HG02885 (cell line): ENCODE measurements at regions not wholly inside any gene's neighbourhood (a gene's known extent, or its start where the extent isn't known, plus 50 kb on each side); places are given as distances from the start of the nearest gene placed in this dataset.
"Not testable (repeated sequence)": the region's sequence is repeated elsewhere in the genome, so short reads cannot be mapped to it uniquely, and the experiment has no call there.

Experiments
- ATAC-seq: cut with Tn5 transposase; IDR thresholded peaks from one replicate; pipeline ENCODE4 v1.9.1; 2021; ENCODE audit warnings: mild to moderate bottlenecking; ENCODE audit not compliant: unreplicated experiment, poor library complexity

- no peak for ATAC-seq
Measured at GRCh38 chr14:31911160-31911559, 165.9 kb upstream of the ARHGAP5 start.

DNA sequence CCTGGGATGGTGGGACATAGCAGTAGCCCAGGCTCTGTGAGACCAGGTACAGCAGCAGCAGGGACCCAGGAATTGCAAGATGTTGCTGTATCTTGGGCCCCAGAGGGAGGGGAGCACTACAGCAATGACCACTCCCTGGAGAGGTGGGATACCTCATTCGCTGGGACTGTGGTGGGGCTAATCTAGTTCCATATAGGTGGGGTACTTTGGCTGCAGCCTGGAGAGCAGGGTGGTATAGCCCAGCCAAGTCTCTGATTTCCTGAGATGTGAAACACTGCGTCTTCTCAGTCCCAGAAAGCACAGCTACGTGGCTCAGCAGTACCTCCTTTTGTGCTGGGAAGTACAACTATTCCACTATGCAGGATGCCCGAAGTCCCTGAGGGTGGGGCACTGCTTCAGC is 163.7 kb upstream of the ARHGAP5 start:
- ATAC-seq: no peak

- not testable (repeated sequence) for ATAC-seq
Measured at GRCh38 chr14:31918289-31918688, 158.8 kb upstream of the ARHGAP5 start.

DNA sequence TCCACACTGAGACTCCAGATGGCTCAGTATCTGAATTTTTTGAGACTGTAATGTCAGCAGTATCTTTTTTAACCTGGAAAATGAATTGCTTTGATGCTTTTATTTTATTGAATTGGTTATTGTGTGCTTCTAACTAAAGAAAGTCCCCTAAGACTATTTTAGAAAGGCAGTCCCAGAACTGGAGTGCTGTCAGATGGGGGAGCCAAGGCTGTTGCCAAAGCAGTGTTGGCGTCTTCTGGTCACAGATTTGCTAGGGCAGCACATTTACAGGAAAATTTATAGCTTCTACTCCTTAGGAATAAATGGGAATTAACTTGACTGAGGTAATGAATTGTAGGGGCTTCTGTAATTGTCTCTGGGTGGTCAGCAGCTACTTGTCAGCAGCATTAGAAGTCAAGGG is 157.1 kb upstream of the ARHGAP5 start:
- no peak for ATAC-seq

DNA sequence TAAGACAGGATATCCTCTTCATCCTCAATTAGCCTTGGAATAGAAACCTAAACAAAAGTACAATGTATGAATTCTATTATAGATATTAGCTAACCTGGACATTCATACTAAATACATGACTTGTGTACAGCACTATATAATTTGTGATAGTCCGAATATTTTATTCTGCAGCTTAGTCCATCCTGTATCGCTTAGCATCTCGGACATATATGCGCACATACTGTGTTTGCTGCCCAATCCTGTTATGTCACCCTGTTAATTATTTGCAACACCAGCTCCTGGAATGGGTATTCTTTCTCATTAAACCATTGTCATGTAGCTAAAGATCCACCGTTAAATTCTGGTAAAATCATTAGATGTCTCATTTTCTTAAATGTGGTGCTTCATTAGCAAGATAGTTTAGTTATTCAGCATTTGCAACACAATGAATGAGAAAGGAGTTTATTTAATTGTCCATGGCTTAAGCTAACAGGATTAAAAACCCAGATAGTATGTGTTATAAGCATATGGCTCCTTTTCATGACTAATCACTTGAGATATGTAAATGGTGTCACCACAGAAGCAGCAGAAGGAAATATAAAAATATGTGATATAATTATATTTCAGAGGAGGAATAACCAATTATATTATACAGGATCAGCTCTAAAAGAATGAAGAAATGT is 156.0 kb upstream of the ARHGAP5 start:
- no peak for ATAC-seq

DNA sequence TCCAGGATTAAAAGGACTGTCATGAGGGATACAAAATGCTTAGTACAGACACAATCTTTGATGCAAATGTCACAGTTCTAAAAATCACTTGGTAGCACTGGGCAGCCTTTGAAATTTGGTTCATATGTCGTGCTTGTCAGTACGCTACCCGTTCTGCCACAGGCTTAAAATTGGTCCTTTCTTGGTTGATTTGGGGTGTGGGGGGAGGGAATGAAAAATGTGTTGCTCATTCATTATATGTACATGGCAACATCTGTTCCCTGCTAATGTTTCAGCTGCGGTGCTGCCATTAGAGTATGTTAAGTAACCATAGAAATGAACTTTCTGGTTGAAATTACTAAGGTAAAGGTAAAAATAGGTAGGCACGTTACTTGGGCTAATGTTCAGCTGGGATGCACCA is 155.4 kb upstream of the ARHGAP5 start:
- ATAC-seq: no peak

GRCh38 chr14:31926123-31926522 is 151.0 kb upstream of the ARHGAP5 start:
- ATAC-seq: peak; percentile 71

DNA sequence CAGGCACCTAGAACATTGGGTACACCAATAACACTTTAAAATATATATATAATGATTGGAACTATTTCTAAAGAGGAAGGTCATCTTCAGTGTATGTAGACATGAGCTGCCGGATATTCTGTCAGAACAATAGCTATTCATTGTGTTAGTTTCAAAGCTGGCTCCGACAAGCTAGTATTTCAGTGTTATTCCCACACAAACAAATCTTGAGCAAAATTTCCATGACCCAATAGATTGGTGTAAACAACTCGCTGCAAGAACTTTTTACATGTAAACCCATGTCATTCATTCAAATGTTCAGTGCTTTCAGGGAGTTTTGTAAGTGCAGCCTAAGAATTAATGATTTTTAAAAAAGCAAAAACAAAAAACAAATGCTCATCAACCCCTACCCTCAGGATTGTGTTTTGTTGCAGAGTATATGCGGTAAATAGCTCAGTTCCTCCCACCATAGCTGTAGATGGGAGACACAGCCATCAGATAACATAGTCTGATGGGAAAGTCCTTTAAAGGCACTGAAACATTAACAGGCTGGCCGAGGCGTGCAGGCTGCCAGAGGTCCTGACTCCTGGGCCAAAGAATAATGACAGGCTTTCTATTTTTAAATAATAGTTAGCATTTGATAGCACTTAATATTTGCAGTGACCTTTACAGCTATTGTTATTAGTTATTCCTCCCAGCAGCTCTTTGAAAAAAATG is 150.3 kb upstream of the ARHGAP5 start:
- ATAC-seq: no peak

- ATAC-seq: no peak
Measured at GRCh38 chr14:31927348-31927832, 149.7 kb upstream of the ARHGAP5 start.

DNA sequence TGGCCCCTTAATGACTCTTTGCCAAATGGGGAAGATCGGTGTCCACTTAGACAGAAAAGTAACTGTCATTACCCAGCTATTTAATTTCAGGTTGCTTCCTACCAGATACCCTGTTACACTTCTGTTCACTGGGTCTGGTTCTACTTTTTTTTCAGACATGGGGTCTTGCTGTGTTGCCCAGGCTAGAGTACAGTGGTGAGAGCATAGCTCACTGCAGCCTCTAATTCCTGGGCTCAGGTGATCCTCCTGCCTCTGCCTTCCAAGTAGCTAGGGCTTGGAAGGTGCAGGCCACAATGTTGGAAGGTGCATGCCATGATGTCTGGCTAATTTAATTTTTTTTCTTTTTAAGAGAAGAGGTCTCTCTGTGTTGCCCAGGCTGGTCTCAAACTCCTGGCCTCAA is 147.0 kb upstream of the ARHGAP5 start:
- ATAC-seq: no peak

DNA sequence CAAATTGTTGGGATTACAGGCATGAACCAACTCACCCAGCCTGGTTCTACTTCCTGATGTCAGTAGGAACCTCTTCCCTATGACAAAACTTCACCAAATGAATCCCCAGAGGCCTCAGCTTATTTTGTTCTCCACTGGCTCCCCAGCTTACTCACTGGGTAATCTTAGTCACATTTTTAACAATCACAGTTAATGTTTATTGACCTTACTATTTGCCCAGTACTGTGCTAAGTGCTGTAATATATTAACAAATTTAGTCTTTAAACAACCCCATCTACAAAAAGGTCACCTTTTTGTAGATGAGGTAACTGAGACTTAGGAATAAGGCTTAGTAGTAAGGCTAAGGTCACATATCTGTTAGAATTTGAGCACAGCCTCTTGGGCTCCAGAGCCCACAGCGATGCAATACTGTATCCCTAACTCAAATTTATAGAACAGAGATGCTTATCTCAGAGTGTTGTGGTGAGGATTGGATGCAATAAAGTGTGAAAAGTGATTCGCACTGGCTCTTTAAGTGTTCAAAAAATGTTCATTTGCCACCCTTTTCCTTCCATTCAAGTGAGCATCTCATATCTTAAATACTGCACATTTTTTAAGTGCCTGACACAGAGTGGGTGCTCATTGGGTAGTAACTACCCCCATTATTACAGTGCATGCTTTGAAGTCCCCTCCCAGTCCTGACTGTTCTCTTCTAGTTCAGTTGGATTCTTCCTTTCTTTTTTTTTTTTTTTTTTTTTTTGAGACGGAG is 146.4 kb upstream of the ARHGAP5 start:
- no peak for ATAC-seq

DNA sequence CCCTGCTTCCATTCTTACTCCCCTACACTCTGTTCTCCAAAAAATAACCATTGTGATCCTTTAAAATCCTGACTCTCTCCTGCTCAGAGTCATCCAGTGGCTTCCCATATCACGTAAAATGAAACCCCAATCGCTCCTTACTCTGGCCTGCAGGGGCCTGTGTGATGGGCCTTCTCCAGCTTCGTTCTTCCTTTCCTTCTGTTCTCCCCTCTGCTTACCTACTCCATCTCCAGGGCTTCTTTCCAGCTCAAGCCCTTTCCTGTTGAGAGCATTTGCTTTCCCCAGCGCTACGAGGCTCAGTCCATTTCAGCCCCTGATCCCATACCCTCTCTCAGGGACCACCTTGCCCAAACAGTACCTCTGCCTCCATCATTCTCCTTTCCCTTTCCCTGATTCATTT is 144.4 kb upstream of the ARHGAP5 start:
- no peak for ATAC-seq

DNA sequence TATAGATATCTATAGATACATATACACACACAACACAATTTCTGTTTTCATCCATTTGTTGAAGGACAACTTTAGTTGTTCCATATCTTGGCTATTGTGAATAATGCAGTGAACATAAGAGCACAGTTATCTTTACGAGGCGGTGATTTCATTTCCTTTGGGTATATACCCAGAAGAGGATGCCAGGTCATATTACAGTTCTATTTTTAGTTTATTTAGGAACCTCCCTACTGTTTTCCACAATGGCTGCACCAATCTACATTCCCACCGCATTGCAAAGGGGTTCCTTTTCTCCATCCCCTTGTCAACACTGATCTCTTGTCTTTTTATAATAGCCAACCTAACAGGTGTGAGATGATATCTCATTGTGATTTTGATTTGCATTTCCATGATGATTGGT is 143.4 kb upstream of the ARHGAP5 start:
- ATAC-seq: no peak

DNA sequence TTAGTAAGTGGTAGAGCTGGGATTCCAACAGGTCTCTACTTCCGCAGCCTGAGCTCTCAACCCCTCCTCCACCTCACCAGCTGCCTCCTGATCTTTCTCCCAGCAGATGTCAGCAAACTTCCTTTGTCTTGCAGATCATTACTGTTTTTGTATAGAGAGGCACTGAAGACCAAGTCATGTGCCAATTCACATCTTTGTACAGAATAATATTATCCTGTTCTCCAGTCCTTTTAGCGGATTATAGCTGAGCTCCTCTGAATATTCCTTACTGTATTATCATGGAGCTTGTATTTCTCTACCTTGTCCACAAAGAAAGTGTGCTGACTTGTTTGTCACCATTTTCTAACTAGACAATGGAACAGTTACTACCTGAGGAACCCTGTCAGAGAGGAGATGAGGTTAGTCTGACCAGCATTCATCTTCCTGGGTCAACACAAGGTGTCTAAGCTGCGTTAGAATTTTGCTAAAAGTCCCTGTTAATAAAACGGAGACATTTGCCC is 142.3 kb upstream of the ARHGAP5 start:
- no peak for ATAC-seq

GRCh38 chr14:31935391-31935790 is 141.7 kb upstream of the ARHGAP5 start:
- ATAC-seq: no peak

DNA sequence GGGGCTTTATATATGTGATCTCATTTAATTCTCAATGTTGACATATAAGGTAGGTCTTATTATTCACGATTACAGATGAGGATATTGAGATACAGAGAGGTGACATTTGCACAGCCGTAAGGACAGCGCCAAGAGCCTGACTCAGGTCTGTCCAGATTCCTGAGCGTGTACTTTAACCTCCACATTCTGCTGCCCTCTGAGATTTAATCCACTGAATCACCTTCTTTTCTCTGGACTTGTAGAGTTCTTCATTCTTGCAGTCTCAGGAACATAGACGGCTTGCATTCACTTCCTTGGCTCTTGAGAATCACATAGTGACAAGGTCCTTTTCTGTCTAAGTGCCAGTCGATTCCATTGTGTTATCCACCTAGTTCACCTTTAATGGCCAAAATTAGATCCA is 141.0 kb upstream of the ARHGAP5 start:
- ATAC-seq: no peak

DNA sequence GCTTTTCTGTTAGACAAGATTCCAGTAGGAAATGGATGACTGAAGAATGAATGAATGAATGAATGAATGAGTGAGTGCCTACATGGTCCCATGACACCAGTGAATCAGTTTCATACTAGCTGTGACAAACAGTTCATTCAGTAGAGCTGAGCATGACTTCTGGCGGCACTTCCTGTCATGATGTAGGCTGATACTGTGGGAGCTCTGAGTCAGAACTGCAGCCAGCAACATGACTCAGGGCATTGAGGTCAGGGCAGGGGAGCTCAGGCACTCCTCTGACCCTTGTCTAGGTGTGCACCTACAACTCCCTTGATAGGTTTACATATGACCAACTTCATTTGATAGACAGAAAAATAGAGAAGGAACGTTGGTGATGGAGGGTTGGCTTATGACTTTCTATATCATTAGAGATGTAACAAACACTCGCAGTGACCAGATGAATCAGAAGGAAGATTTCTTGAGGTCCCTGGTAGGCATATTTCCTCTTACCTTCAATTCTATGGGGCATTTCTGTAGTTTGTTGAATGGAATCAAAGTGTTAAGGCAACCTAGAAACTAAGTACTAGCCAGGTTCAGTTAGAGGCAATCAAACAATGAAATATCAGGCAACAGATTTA is 139.3 kb upstream of the ARHGAP5 start:
- peak; percentile 100 for ATAC-seq

DNA sequence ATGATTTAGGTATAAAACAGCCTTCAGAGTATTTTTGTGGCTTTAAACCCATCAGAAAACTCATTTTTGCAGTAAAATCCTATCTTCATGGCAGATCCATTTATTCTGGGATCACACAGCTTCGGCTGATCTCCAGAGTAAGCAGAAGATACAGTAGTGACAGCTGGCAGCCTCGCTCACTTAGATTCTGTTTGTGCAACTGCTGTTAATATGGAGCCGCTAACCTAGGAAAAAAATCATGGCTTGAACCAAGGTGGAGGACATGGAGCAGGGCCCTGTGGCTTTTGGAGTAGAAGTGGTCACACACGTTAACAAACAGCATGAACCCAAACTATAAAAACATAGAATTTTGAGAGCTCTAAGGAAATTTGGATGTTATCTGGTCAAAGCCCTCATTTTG is 137.2 kb upstream of the ARHGAP5 start:
- no peak for ATAC-seq

DNA sequence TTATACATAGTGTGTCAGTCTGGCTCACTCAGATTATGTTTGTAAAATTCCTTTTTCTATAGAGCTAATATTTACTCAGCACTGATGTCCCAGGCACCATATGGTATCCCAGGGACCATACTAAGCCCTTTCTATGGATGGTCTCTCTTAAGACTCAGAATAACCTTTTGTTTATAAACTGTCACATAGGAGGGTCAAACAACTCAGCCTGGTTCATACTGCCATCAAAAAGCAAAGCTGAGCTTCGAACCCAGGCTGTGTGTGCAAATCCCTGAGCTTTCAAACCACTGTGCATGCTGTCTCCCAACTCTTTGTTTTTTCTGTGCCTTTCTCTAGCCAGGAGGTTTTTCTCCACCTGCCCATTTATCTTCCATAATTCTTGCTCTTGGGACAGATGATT is 135.6 kb upstream of the ARHGAP5 start:
- no peak for ATAC-seq

DNA sequence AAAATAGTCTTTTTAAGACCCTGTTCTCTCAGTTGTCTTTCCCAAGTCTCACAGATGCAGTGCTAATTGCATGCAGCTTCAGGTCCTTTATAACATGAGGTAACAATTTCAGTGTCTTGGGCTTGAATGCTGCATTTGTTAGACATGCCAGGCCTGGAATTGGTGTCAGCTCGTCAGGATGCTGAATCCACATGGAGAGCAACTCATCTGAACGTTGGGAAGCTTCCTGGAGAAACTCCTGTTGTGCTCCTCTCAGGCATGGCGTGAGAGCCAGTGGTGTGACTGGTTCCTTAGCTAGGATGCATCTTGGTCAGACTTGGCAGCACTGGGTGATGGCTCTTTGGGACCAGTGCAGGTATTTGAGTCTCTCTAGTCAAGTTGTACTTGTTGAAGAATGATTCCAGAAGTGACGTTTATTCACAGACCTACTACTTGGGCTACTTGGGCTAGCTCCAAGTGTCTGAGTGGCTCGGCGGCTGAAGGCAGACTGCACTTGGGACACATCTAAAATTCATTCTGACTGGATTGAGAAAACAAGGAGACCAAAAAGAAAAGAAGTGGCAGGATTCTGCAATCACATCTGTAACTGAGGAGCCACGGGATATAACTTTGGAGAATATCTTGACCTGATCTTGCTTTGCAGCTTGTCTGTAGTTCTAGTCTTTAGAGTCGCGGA is 134.8 kb upstream of the ARHGAP5 start:
- no peak for ATAC-seq
